ENCODE measurements at regions not wholly inside any gene's neighbourhood (a gene's known extent, or its start where the extent isn't known, plus 50 kb on each side); places are given as distances from the start of the nearest gene placed in this dataset.
"Not testable (repeated sequence)": the region's sequence is repeated elsewhere in the genome, so short reads cannot be mapped to it uniquely, and the experiment has no call there.

- not testable (repeated sequence) for H3K27ac Mint-ChIP-seq; H3K36me3 Mint-ChIP-seq (ENCODE audit: insufficient read depth); H3K4me1 Mint-ChIP-seq (ENCODE audit: low read depth in 2 of 2); H3K27me3 Mint-ChIP-seq; DNase-seq; ATAC-seq (replicated peaks); H3K9me3 Mint-ChIP-seq; H3K4me3 Mint-ChIP-seq
Measured at GRCh38 chr10:38451306-38451967, 357.3 kb downstream of the ZNF37A start.

Measured in effector memory CD8-positive, alpha-beta T cell (primary cell).